Esophagus squamous epithelium (tissue), 4 donors: ENCODE measurements at regions not wholly inside any gene's neighbourhood (a gene's known extent, or its start where the extent isn't known, plus 50 kb on each side); places are given as distances from the start of the nearest gene placed in this dataset.

Experiments
- POLR2A ChIP-seq, 4 donors: fragments of 450-650 bp; IDR thresholded peaks; one replicate each; pipeline ENCODE4 v1.6.1; 2017; ENCODE audit warnings: antibody characterized with exemption in 4 of 4, mild to moderate bottlenecking in 4 of 4, moderate library complexity in 3 of 4
- TF ChIP-seq, protein P1 (sequence below), 6 experiments: fragments of 450-650 bp in 4 of 6; fragments of 200-600 bp in 2 of 6; sonication (generic) in 2 of 6; IDR thresholded peaks; one replicate each; pipeline ENCODE4 v1.5.1; 2016 to 2019; ENCODE audit warnings: antibody characterized with exemption in 6 of 6, mild to moderate bottlenecking in 4 of 6, moderate library complexity in 4 of 6

- TF ChIP-seq, protein P1, sequence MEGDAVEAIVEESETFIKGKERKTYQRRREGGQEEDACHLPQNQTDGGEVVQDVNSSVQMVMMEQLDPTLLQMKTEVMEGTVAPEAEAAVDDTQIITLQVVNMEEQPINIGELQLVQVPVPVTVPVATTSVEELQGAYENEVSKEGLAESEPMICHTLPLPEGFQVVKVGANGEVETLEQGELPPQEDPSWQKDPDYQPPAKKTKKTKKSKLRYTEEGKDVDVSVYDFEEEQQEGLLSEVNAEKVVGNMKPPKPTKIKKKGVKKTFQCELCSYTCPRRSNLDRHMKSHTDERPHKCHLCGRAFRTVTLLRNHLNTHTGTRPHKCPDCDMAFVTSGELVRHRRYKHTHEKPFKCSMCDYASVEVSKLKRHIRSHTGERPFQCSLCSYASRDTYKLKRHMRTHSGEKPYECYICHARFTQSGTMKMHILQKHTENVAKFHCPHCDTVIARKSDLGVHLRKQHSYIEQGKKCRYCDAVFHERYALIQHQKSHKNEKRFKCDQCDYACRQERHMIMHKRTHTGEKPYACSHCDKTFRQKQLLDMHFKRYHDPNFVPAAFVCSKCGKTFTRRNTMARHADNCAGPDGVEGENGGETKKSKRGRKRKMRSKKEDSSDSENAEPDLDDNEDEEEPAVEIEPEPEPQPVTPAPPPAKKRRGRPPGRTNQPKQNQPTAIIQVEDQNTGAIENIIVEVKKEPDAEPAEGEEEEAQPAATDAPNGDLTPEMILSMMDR (IDR thresholded peaks at IDR 0.05): no peak
- TF ChIP-seq POLR2A (IDR thresholded peaks at IDR 0.05): no peak
Observed at GRCh38 chr13:106139942-106140341, 395.5 kb downstream of the EFNB2 start.
